ENCODE measurements at regions not wholly inside any gene's neighbourhood (a gene's known extent, or its start where the extent isn't known, plus 50 kb on each side); places are given as distances from the start of the nearest gene placed in this dataset.

DNA sequence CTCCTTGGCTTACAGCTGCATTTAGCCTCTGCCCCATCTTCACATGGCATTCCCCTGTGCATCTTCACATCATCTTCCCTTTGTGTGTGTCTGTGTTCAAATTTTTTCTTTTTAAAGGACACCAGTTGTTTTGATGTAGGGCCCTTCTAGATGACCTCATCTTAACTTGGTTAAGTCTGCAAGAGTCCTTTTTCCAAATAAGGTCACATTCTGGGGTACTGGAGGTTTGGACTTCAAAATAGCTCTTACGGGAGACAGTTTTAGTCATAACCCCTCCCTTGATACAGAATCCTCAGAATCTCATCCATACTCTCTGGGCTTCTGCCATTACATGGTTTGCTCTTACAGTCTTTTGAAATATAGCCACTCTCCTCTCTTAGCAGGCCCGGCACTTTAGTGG, 231.5 kb upstream of the ATP6AP2 start:
- Histone ChIP-seq H3K27ac (no peak overlapping the region), H3K27me3 (no peaks in the 10 kb centered on the region), H3K4me1 (no peaks in the 10 kb centered on the region), H3K36me3 (no peaks in the 10 kb centered on the region), H3K4me3 (no peak overlapping the region), H3K9me3 (no peaks in the 10 kb centered on the region)
- TF ChIP-seq, protein P1, sequence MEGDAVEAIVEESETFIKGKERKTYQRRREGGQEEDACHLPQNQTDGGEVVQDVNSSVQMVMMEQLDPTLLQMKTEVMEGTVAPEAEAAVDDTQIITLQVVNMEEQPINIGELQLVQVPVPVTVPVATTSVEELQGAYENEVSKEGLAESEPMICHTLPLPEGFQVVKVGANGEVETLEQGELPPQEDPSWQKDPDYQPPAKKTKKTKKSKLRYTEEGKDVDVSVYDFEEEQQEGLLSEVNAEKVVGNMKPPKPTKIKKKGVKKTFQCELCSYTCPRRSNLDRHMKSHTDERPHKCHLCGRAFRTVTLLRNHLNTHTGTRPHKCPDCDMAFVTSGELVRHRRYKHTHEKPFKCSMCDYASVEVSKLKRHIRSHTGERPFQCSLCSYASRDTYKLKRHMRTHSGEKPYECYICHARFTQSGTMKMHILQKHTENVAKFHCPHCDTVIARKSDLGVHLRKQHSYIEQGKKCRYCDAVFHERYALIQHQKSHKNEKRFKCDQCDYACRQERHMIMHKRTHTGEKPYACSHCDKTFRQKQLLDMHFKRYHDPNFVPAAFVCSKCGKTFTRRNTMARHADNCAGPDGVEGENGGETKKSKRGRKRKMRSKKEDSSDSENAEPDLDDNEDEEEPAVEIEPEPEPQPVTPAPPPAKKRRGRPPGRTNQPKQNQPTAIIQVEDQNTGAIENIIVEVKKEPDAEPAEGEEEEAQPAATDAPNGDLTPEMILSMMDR (IDR thresholded peaks at IDR 0.05), result no peak
- intact Hi-C loops (cut with DNase I), result no loop called here
- DNase-seq (no peak), ATAC-seq (no peak)

GRCh38 chrX:40346379-40346778, 234.4 kb upstream of the ATP6AP2 start:
- no peak overlapping the region for H3K4me3 ChIP-seq
- DNase-seq, result no peak
- no peaks in the 10 kb centered on the region for H3K27me3 ChIP-seq
- H3K9me3 ChIP-seq, result no peaks in the 10 kb centered on the region
- no peaks in the 10 kb centered on the region for H3K36me3 ChIP-seq
- TF ChIP-seq, protein P1 (IDR thresholded peaks at IDR 0.05), result no peak
- intact Hi-C loops (cut with DNase I), result no loop called here
- no peak for ATAC-seq
- H3K27ac ChIP-seq, result no peak overlapping the region
- H3K4me1 ChIP-seq, result no peaks in the 10 kb centered on the region

- no peak overlapping the region for H3K27ac ChIP-seq
- H3K9me3 ChIP-seq, result no peaks in the 10 kb centered on the region
- ATAC-seq, result no peak
- H3K27me3 ChIP-seq, result no peaks in the 10 kb centered on the region
- DNase-seq, result no peak
- H3K36me3 ChIP-seq, result no peaks in the 10 kb centered on the region
- H3K4me3 ChIP-seq, result no peak overlapping the region
- TF ChIP-seq, protein P1 (IDR thresholded peaks at IDR 0.05), result no peak
- no peaks in the 10 kb centered on the region for H3K4me1 ChIP-seq
- intact Hi-C loops (cut with DNase I), result no loop called here
These were observed 237.5 kb upstream of the ATP6AP2 start for GRCh38 chrX:40343319-40343718.

DNA sequence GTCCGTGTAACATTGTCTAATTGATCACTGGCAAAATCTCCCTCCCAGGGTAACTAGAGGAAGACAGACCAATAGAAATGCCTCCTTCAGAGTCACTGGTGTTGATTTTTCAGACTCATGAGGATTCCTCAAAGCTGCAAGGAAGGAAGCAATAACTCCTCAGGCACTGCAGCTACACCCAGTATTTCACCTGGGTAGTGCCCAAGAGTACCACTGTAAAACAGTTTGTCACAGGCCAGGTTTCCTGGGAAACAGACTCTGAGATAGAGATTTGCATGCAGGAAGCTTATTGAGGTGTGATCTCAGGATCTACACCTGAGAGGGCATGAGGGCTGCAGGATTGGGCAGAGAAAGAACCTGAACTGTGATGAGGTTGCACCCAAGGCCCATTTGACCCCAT, 240.7 kb upstream of the ATP6AP2 start:
- no peak for ATAC-seq
- no peak for DNase-seq
- no peak overlapping the region for H3K4me3 ChIP-seq
- H3K9me3 ChIP-seq, result no peaks in the 10 kb centered on the region
- no peaks in the 10 kb centered on the region for H3K4me1 ChIP-seq
- TF ChIP-seq, protein P1 (IDR thresholded peaks at IDR 0.05), result no peak
- no peak overlapping the region for H3K27ac ChIP-seq
- no peaks in the 10 kb centered on the region for H3K36me3 ChIP-seq
- H3K27me3 ChIP-seq, result no peaks in the 10 kb centered on the region
- intact Hi-C loops (cut with DNase I), result no loop called here

DNA sequence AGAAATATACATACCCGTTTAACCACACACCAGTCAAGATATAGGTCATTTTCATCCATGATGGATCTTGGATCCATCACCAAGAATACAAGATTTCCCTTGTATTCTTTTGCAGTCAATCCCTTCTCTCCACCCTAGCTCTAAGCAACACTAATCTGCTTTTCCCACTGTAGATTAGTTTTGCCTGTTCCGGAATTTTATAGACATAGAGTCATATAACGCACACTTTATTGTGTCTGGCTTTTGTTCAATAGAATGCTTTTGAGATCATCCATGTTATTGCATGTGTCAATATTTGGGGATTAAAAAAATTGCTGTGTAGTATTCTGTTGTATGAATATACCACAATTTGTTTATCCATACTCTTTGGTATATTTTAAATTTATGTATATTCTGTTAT, 235.6 kb upstream of the BCOR start:
- Histone ChIP-seq H3K4me1 (no peaks in the 10 kb centered on the region), H3K27me3 (no peaks in the 10 kb centered on the region), H3K36me3 (no peaks in the 10 kb centered on the region), H3K27ac (no peak overlapping the region), H3K4me3 (no peak overlapping the region), H3K9me3 (no peaks in the 10 kb centered on the region)
- no peak for ATAC-seq
- no peak for DNase-seq
- intact Hi-C loops (cut with DNase I), result no loop called here
- TF ChIP-seq, protein P1 (IDR thresholded peaks at IDR 0.05), result no peak

Data from left lung (tissue), 4 donors.